A673 (cell line): ENCODE measurements at regions not wholly inside any gene's neighbourhood (a gene's known extent, or its start where the extent isn't known, plus 50 kb on each side); places are given as distances from the start of the nearest gene placed in this dataset.
A peak's percentile ranks its signal among the peaks of the same experiment; 100 is the strongest.

Source experiments
- BruUV-seq: library from RNA; stranded (reverse); fragments of 400-500 nt; replicated peaks from 2 replicates; lab custom pipeline; 2021; lab: Mats Ljungman, UMichigan
- CTCF ChIA-PET: fragments of 300-600 bp; sonication (Branson Sonifier 250); formaldehyde crosslinking; loops from one replicate; lab custom pipeline; 2022; ENCODE audit warnings: antibody characterized with exemption; lab: Charles Lee
- POLR2A ChIA-PET: fragments of 300-600 bp; sonication (Branson Sonifier 250); formaldehyde crosslinking; loops from one replicate; lab custom pipeline; 2022; ENCODE audit warnings: antibody characterized with exemption; ENCODE audit not compliant: low non-redundant PET; lab: Charles Lee
- DNase-seq: peaks from one replicate; pipeline ENCODE4 v3.0.0-alpha.2; 2015; ENCODE audit warnings: low spot score
- H3K27ac ChIP-seq: fragments of 200-600 bp; sonication (generic); 2 replicates; pipeline ENCODE4 v1.5.1; 2016; ENCODE audit warnings: mixed run types, low read depth, mild to moderate bottlenecking, mixed read lengths, antibody characterized with exemption, low read length; ENCODE audit not compliant: poor library complexity, severe bottlenecking
- H3K27me3 ChIP-seq: fragments of 200-600 bp; sonication (generic); replicated peaks from 2 replicates; pipeline ENCODE4 v1.6.1; 2017; ENCODE audit warnings: mixed run types, low read depth, mild to moderate bottlenecking, mixed read lengths, antibody characterized with exemption, low read length; ENCODE audit not compliant: insufficient read depth, poor library complexity
- H3K36me3 ChIP-seq: fragments of 200-600 bp; sonication (generic); 2 replicates; pipeline ENCODE4 v1.6.1; 2016; ENCODE audit warnings: mixed run types, mild to moderate bottlenecking, mixed read lengths, antibody characterized with exemption, low read length; ENCODE audit not compliant: insufficient read depth, poor library complexity, severe bottlenecking
- H3K4me1 ChIP-seq: fragments of 200-600 bp; sonication (generic); 2 replicates; pipeline ENCODE4 v1.6.1; 2017; ENCODE audit warnings: mixed run types, mild to moderate bottlenecking, mixed read lengths, antibody characterized with exemption, low read length; ENCODE audit not compliant: insufficient read depth, poor library complexity, severe bottlenecking
- H3K4me3 ChIP-seq: fragments of 200-600 bp; sonication (generic); 2 replicates; pipeline ENCODE4 v1.5.1; 2016; ENCODE audit warnings: low read depth, mixed run types, mild to moderate bottlenecking, mixed read lengths, low read length; ENCODE audit not compliant: poor library complexity, severe bottlenecking
- H3K9me3 ChIP-seq: fragments of 200-600 bp; sonication (generic); 2 replicates; pipeline ENCODE4 v1.6.1; 2016; ENCODE audit warnings: mixed run types, low read depth, mild to moderate bottlenecking, mixed read lengths, antibody characterized with exemption, low read length; ENCODE audit not compliant: poor library complexity, severe bottlenecking
- CTCF ChIP-seq: fragments of 300-800, 200-600 bp; sonication (generic); conservative IDR thresholded peaks from 2 replicates; pipeline ENCODE4 v1.5.1; 2017; ENCODE audit warnings: low read depth, mild to moderate bottlenecking, antibody characterized with exemption, low read length, moderate library complexity, mixed read lengths
- EZH2 ChIP-seq: fragments of 200-600 bp; sonication (generic); IDR thresholded peaks from 2 replicates; pipeline ENCODE4 v1.6.1; 2017; ENCODE audit warnings: borderline replicate concordance, low read depth, mild to moderate bottlenecking, mixed read lengths, antibody characterized with exemption, low read length; ENCODE audit not compliant: poor library complexity, severe bottlenecking
- intact Hi-C: fragments of 100-400 bp; cut with micrococcal nuclease; formaldehyde crosslinking; loops from one replicate; pipeline ENCODE4 v1.10.0; 2022; ENCODE audit not compliant: unreplicated experiment

GRCh38 chr18:67710639-67711038, 194.1 kb upstream of the DSEL start:
- DNase-seq, result no peak
- BruUV-seq, result no TSS peak
- no peak overlapping the region for H3K4me3 ChIP-seq
- POLR2A ChIA-PET, result no interaction called here
- CTCF ChIA-PET, result no interaction called here
- H3K4me1 ChIP-seq, result no peaks in the 10 kb centered on the region
- no peaks in the 10 kb centered on the region for H3K36me3 ChIP-seq
- intact Hi-C loops, result no loop called here
- no peak overlapping the region for H3K27ac ChIP-seq
- TF ChIP-seq EZH2 (no peak), CTCF (0 out of 2 replicates have a peak, but pooled peaks have one; percentile 23)
- no peaks in the 10 kb centered on the region for H3K27me3 ChIP-seq
- H3K9me3 ChIP-seq, result no peaks in the 10 kb centered on the region

- Histone ChIP-seq H3K27me3 (no peaks in the 10 kb centered on the region), H3K27ac (no peak overlapping the region), H3K36me3 (no peaks in the 10 kb centered on the region), H3K4me3 (no peak overlapping the region), H3K4me1 (no peaks in the 10 kb centered on the region), H3K9me3 (no peaks in the 10 kb centered on the region)
- ChIA-PET CTCF (no interaction called here), POLR2A (no interaction called here)
- no TSS peak for BruUV-seq
- intact Hi-C loops, result loop anchor here (2.0 kb wide), 1 partner anchor 71 kb away; no protein-coding TSS in a partner anchor
- TF ChIP-seq CTCF (peak; percentile 40; the same call in 1 of the 2 replicates), EZH2 (no peak)
- peak; percentile 31 for DNase-seq
These were observed 189.2 kb upstream of the DSEL start for GRCh38 chr18:67705748-67706147.

- no peaks in the 10 kb centered on the region for H3K4me1 ChIP-seq
- no peaks in the 10 kb centered on the region for H3K36me3 ChIP-seq
- H3K9me3 ChIP-seq, result no peaks in the 10 kb centered on the region
- intact Hi-C loops, result no loop called here
- BruUV-seq, result no TSS peak
- POLR2A ChIA-PET, result interaction anchor here (0.7 kb wide), 1 partner anchor 189 kb away, joined by 3 read pairs; no protein-coding TSS in a partner anchor
- H3K27me3 ChIP-seq, result no peaks in the 10 kb centered on the region
- no peak for TF ChIP-seq CTCF
- TF ChIP-seq EZH2, result no peak
- no peak for DNase-seq
- CTCF ChIA-PET, result no interaction called here
- H3K27ac ChIP-seq, result no peak overlapping the region
- H3K4me3 ChIP-seq, result no peak overlapping the region
These were observed 179.2 kb upstream of the DSEL start for GRCh38 chr18:67695684-67696083.
